Skeletal muscle satellite cell (primary cell): ENCODE measurements at regions not wholly inside any gene's neighbourhood (a gene's known extent, or its start where the extent isn't known, plus 50 kb on each side); places are given as distances from the start of the nearest gene placed in this dataset.

Source experiments
- H3K27me3 ChIP-seq: 2 replicates; pipeline ENCODE4 v1.7.0; 2013; ENCODE audit warnings: low read length; ENCODE audit not compliant: control insufficient read depth, insufficient read depth
- H3K36me3 ChIP-seq: 2 replicates; pipeline ENCODE4 v1.7.0; 2013; ENCODE audit warnings: mild to moderate bottlenecking, control low read depth, low read length; ENCODE audit not compliant: insufficient read depth
- H3K4me1 ChIP-seq: 2 replicates; pipeline ENCODE4 v1.7.0; 2013; ENCODE audit warnings: low read length; ENCODE audit not compliant: control insufficient read depth, insufficient read depth
- H3K4me2 ChIP-seq: 2 replicates; pipeline ENCODE4 v1.7.0; 2013; ENCODE audit warnings: mild to moderate bottlenecking, low read length
- H3K4me3 ChIP-seq: 2 replicates; pipeline ENCODE4 v1.7.0; 2013; ENCODE audit warnings: low read length
- H3K9ac ChIP-seq: 2 replicates; pipeline ENCODE4 v1.7.0; 2013; ENCODE audit warnings: mild to moderate bottlenecking, low read depth, low read length, moderate library complexity
- H3K9me3 ChIP-seq: replicated peaks from 2 replicates; pipeline ENCODE4 v1.7.0; 2013; ENCODE audit warnings: mild to moderate bottlenecking, control low read depth, low read length

- Histone ChIP-seq H3K4me2 (no peak overlapping the region), H3K4me1 (no peaks in the 10 kb centered on the region), H3K9ac (no peak overlapping the region), H3K4me3 (no peak overlapping the region), H3K36me3 (no peaks in the 10 kb centered on the region), H3K9me3 (no peaks in the 10 kb centered on the region), H3K27me3 (no peaks in the 10 kb centered on the region)
Measured at GRCh38 chr1:60463146-60463545, 389.6 kb upstream of the C1orf87 start.

- H3K4me3 ChIP-seq, result no peak overlapping the region
- no peaks in the 10 kb centered on the region for H3K36me3 ChIP-seq
- H3K9me3 ChIP-seq, result no peaks in the 10 kb centered on the region
- H3K4me2 ChIP-seq, result no peak overlapping the region
- H3K9ac ChIP-seq, result no peak overlapping the region
- H3K4me1 ChIP-seq, result no peaks in the 10 kb centered on the region
- H3K27me3 ChIP-seq, result no peaks in the 10 kb centered on the region
Measured at GRCh38 chr1:60461925-60462595, 388.5 kb upstream of the C1orf87 start.

- H3K36me3 ChIP-seq, result no peaks in the 10 kb centered on the region
- no peaks in the 10 kb centered on the region for H3K4me1 ChIP-seq
- H3K9me3 ChIP-seq, result no peaks in the 10 kb centered on the region
- no peak overlapping the region for H3K4me2 ChIP-seq
- H3K27me3 ChIP-seq, result no peaks in the 10 kb centered on the region
- no peak overlapping the region for H3K4me3 ChIP-seq
- H3K9ac ChIP-seq, result no peak overlapping the region
Measured at GRCh38 chr1:60458111-60458510, 384.5 kb upstream of the C1orf87 start.

- H3K27me3 ChIP-seq, result no peaks in the 10 kb centered on the region
- no peak overlapping the region for H3K4me3 ChIP-seq
- no peak overlapping the region for H3K4me2 ChIP-seq
- H3K9ac ChIP-seq, result no peak overlapping the region
- no peaks in the 10 kb centered on the region for H3K4me1 ChIP-seq
- H3K9me3 ChIP-seq, result no peaks in the 10 kb centered on the region
- H3K36me3 ChIP-seq, result no peaks in the 10 kb centered on the region
Measured at GRCh38 chr1:60449876-60450275, 376.3 kb upstream of the C1orf87 start.

GRCh38 chr1:60448850-60449249 lies 375.3 kb upstream of the C1orf87 start:
- Histone ChIP-seq H3K9ac (no peak overlapping the region), H3K4me1 (no peaks in the 10 kb centered on the region), H3K4me3 (no peak overlapping the region), H3K27me3 (no peaks in the 10 kb centered on the region), H3K4me2 (no peak overlapping the region), H3K36me3 (no peaks in the 10 kb centered on the region), H3K9me3 (no peaks in the 10 kb centered on the region)

- Histone ChIP-seq H3K36me3 (no peaks in the 10 kb centered on the region), H3K4me2 (no peak overlapping the region), H3K9ac (no peak overlapping the region), H3K27me3 (no peaks in the 10 kb centered on the region), H3K4me3 (no peak overlapping the region), H3K4me1 (no peaks in the 10 kb centered on the region), H3K9me3 (no peaks in the 10 kb centered on the region)
Measured at GRCh38 chr1:60444680-60445079, 371.1 kb upstream of the C1orf87 start.

GRCh38 chr1:60436186-60436585 lies 362.6 kb upstream of the C1orf87 start:
- H3K9ac ChIP-seq, result no peak overlapping the region
- no peaks in the 10 kb centered on the region for H3K9me3 ChIP-seq
- no peak overlapping the region for H3K4me3 ChIP-seq
- no peaks in the 10 kb centered on the region for H3K36me3 ChIP-seq
- no peaks in the 10 kb centered on the region for H3K4me1 ChIP-seq
- H3K4me2 ChIP-seq, result no peak overlapping the region
- H3K27me3 ChIP-seq, result no peaks in the 10 kb centered on the region

- Histone ChIP-seq H3K9ac (no peak overlapping the region), H3K4me1 (no peaks in the 10 kb centered on the region), H3K4me2 (no peak overlapping the region), H3K9me3 (no peaks in the 10 kb centered on the region), H3K4me3 (no peak overlapping the region), H3K36me3 (no peaks in the 10 kb centered on the region), H3K27me3 (no peaks in the 10 kb centered on the region)
Measured at GRCh38 chr1:60431593-60431992, 358.0 kb upstream of the C1orf87 start.

GRCh38 chr1:60430375-60430774 lies 356.8 kb upstream of the C1orf87 start:
- Histone ChIP-seq H3K4me1 (no peaks in the 10 kb centered on the region), H3K4me3 (no peak overlapping the region), H3K36me3 (no peaks in the 10 kb centered on the region), H3K9me3 (no peaks in the 10 kb centered on the region), H3K9ac (no peak overlapping the region), H3K27me3 (no peaks in the 10 kb centered on the region), H3K4me2 (no peak overlapping the region)

- Histone ChIP-seq H3K27me3 (no peaks in the 10 kb centered on the region), H3K4me3 (no peak overlapping the region), H3K9ac (no peak overlapping the region), H3K4me1 (no peaks in the 10 kb centered on the region), H3K4me2 (no peak overlapping the region), H3K36me3 (no peaks in the 10 kb centered on the region), H3K9me3 (no peaks in the 10 kb centered on the region)
Measured at GRCh38 chr1:60428127-60428526, 354.6 kb upstream of the C1orf87 start.

- Histone ChIP-seq H3K9me3 (no peaks in the 10 kb centered on the region), H3K4me2 (no peak overlapping the region), H3K27me3 (no peaks in the 10 kb centered on the region), H3K9ac (no peak overlapping the region), H3K36me3 (no peaks in the 10 kb centered on the region), H3K4me1 (no peaks in the 10 kb centered on the region), H3K4me3 (no peak overlapping the region)
Measured at GRCh38 chr1:60427701-60428100, 354.1 kb upstream of the C1orf87 start.

GRCh38 chr1:60427194-60427593 lies 353.6 kb upstream of the C1orf87 start:
- H3K36me3 ChIP-seq, result no peaks in the 10 kb centered on the region
- no peak overlapping the region for H3K4me2 ChIP-seq
- H3K27me3 ChIP-seq, result no peaks in the 10 kb centered on the region
- H3K4me3 ChIP-seq, result no peak overlapping the region
- H3K9ac ChIP-seq, result no peak overlapping the region
- H3K9me3 ChIP-seq, result no peaks in the 10 kb centered on the region
- H3K4me1 ChIP-seq, result no peaks in the 10 kb centered on the region
